GM12865 (cell line): ENCODE measurements at regions not wholly inside any gene's neighbourhood (a gene's known extent, or its start where the extent isn't known, plus 50 kb on each side); places are given as distances from the start of the nearest gene placed in this dataset.

ENCODE experiments used
- DNase-seq: peaks from one replicate; pipeline ENCODE4 v3.0.0; 2010; ENCODE audit warnings: low read depth
- H3K4me3 ChIP-seq: 2 replicates; pipeline ENCODE4 v1.5.1; 2011; ENCODE audit warnings: mild to moderate bottlenecking, low read depth, low read length, control low read depth
- CTCF ChIP-seq: IDR thresholded peaks from 2 replicates; pipeline ENCODE4 v1.5.1; 2011; ENCODE audit warnings: low read length, control low read depth, low read depth, inconsistent platforms; ENCODE audit not compliant: insufficient read depth; ENCODE audit errors: missing control alignments

GRCh38 chr3:117540597-117540996, 831.0 kb downstream of the TUSC7 start:
- DNase-seq, result no peak
- H3K4me3 ChIP-seq, result no peak overlapping the region
- no peak for TF ChIP-seq CTCF

- TF ChIP-seq CTCF, result no peak
- H3K4me3 ChIP-seq, result no peak overlapping the region
- DNase-seq, result no peak
These were observed 832.1 kb downstream of the TUSC7 start for GRCh38 chr3:117541721-117542120.

- TF ChIP-seq CTCF, result no peak
- no peak overlapping the region for H3K4me3 ChIP-seq
- DNase-seq, result no peak
These were observed 833.9 kb downstream of the TUSC7 start for GRCh38 chr3:117543521-117543920.

GRCh38 chr3:117545484-117545883, 835.9 kb downstream of the TUSC7 start:
- no peak overlapping the region for H3K4me3 ChIP-seq
- DNase-seq, result no peak
- TF ChIP-seq CTCF, result no peak

GRCh38 chr3:117547956-117548550, 838.5 kb downstream of the TUSC7 start:
- no peak for DNase-seq
- no peak overlapping the region for H3K4me3 ChIP-seq
- TF ChIP-seq CTCF, result no peak

- no peak for TF ChIP-seq CTCF
- H3K4me3 ChIP-seq, result no peak overlapping the region
- no peak for DNase-seq
These were observed 839.0 kb downstream of the TUSC7 start for GRCh38 chr3:117548600-117548999.

GRCh38 chr3:117549716-117550115, 840.1 kb downstream of the TUSC7 start:
- DNase-seq, result no peak
- TF ChIP-seq CTCF, result no peak
- no peak overlapping the region for H3K4me3 ChIP-seq
